SK-N-SH treated with all-trans-retinoic acid at 6 μM for 48 hours (cell line): ENCODE measurements at regions not wholly inside any gene's neighbourhood (a gene's known extent, or its start where the extent isn't known, plus 50 kb on each side); places are given as distances from the start of the nearest gene placed in this dataset.
"Not testable (repeated sequence)": the region's sequence is repeated elsewhere in the genome, so short reads cannot be mapped to it uniquely, and the experiment has no call there.

ENCODE experiments used
- ATAC-seq: fragments of 200-7000 bp; cut with Tn5 transposase; 3 replicates; pipeline ENCODE4 v1.9.1; 2020; ENCODE audit warnings: mild to moderate bottlenecking, moderate library complexity
- ARNTL ChIP-seq: fragments of 450-650 bp; formaldehyde crosslinking; IDR thresholded peaks from 2 replicates; pipeline ENCODE4 v1.5.0; 2020; ENCODE audit warnings: low read depth, mild to moderate bottlenecking, moderate library complexity, borderline replicate concordance
- BACH2 ChIP-seq: fragments of 250-450 bp; sonication (Bioruptor Pico); IDR thresholded peaks from 2 replicates; pipeline ENCODE4 v1.9.0; 2021; ENCODE audit warnings: mild to moderate bottlenecking, borderline replicate concordance
- CREB5 ChIP-seq: fragments of 250-450 bp; sonication (Bioruptor Pico); IDR thresholded peaks from 2 replicates; pipeline ENCODE4 v1.5.1; 2020; ENCODE audit warnings: low read depth, mild to moderate bottlenecking, moderate library complexity
- CSRNP3 ChIP-seq: fragments of 250-450 bp; sonication (Bioruptor Pico); IDR thresholded peaks from 2 replicates; pipeline ENCODE4 v1.5.1; 2021; ENCODE audit warnings: mild to moderate bottlenecking, moderate library complexity
- ESRRG ChIP-seq: fragments of 250-450 bp; sonication (Bioruptor Pico); IDR thresholded peaks from 2 replicates; pipeline ENCODE4 v1.6.1; 2021; ENCODE audit warnings: mild to moderate bottlenecking
- ISL1 ChIP-seq: fragments of 250-450 bp; sonication (Bioruptor Pico); IDR thresholded peaks from 2 replicates; pipeline ENCODE4 v2.1.2; 2022; ENCODE audit warnings: mild to moderate bottlenecking, moderate library complexity
- PATZ1 ChIP-seq: fragments of 250-450 bp; sonication (Bioruptor Pico); IDR thresholded peaks from 2 replicates; pipeline ENCODE4 v1.8.0; 2020; ENCODE audit warnings: mild to moderate bottlenecking, moderate library complexity, borderline replicate concordance
- PPARA ChIP-seq: fragments of 250-450 bp; sonication (Bioruptor Pico); IDR thresholded peaks from 2 replicates; pipeline ENCODE4 v1.5.0; 2020; ENCODE audit warnings: mild to moderate bottlenecking, borderline replicate concordance
- SNAI2 ChIP-seq: fragments of 250-450 bp; sonication (Bioruptor Pico); IDR thresholded peaks from 2 replicates; pipeline ENCODE4 v1.5.0; 2020; ENCODE audit warnings: mild to moderate bottlenecking, moderate library complexity
- TCF4 ChIP-seq: fragments of 250-450 bp; sonication (Bioruptor Pico); IDR thresholded peaks from 2 replicates; pipeline ENCODE4 v1.8.0; 2021; ENCODE audit warnings: mild to moderate bottlenecking, moderate library complexity, borderline replicate concordance
- TOX ChIP-seq: fragments of 250-450 bp; sonication (Bioruptor Pico); IDR thresholded peaks from 2 replicates; pipeline ENCODE4 v1.8.0; 2021; ENCODE audit warnings: mild to moderate bottlenecking, moderate library complexity, borderline replicate concordance
- TSHZ2 ChIP-seq: fragments of 250-450 bp; sonication (Bioruptor Pico); IDR thresholded peaks from 2 replicates; pipeline ENCODE4 v1.5.0; 2020; ENCODE audit warnings: mild to moderate bottlenecking, moderate library complexity
- ZC3H10 ChIP-seq: fragments of 250-450 bp; sonication (Bioruptor Pico); IDR thresholded peaks from 2 replicates; pipeline ENCODE4 v1.5.1; 2021; ENCODE audit warnings: mild to moderate bottlenecking, moderate library complexity
- ZNF565 ChIP-seq: fragments of 450-650 bp; formaldehyde crosslinking; conservative IDR thresholded peaks from 2 replicates; pipeline ENCODE4 v1.5.0; 2020; ENCODE audit warnings: low read depth, mild to moderate bottlenecking, moderate library complexity
- ZNF70 ChIP-seq: fragments of 450-650 bp; formaldehyde crosslinking; IDR thresholded peaks from 2 replicates; pipeline ENCODE4 v1.5.0; 2020; ENCODE audit warnings: mild to moderate bottlenecking, moderate library complexity
- ZNF8 ChIP-seq: fragments of 450-650 bp; formaldehyde crosslinking; IDR thresholded peaks from 2 replicates; pipeline ENCODE4 v1.5.0; 2020; ENCODE audit warnings: mild to moderate bottlenecking, moderate library complexity
- TF ChIP-seq, protein P1 (sequence below): fragments of 250-450 bp; sonication (Bioruptor Pico); IDR thresholded peaks from 2 replicates; pipeline ENCODE4 v1.8.0; 2021; ENCODE audit warnings: low read depth, mild to moderate bottlenecking, moderate library complexity, borderline replicate concordance

GRCh38 chr14:82667501-82667900, 1133.8 kb upstream of the SEL1L start (continued):
- no peak for TF ChIP-seq CREB5 (CRISPR knock-in tag)
- TF ChIP-seq, protein P1, sequence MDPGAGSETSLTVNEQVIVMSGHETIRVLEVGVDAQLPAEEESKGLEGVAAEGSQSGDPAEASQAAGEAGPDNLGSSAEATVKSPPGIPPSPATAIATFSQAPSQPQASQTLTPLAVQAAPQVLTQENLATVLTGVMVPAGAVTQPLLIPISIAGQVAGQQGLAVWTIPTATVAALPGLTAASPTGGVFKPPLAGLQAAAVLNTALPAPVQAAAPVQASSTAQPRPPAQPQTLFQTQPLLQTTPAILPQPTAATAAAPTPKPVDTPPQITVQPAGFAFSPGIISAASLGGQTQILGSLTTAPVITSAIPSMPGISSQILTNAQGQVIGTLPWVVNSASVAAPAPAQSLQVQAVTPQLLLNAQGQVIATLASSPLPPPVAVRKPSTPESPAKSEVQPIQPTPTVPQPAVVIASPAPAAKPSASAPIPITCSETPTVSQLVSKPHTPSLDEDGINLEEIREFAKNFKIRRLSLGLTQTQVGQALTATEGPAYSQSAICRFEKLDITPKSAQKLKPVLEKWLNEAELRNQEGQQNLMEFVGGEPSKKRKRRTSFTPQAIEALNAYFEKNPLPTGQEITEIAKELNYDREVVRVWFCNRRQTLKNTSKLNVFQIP (CRISPR knock-in tag): no peak

GRCh38 chr14:82676403-82676802, 1142.8 kb upstream of the SEL1L start:
- TF ChIP-seq TCF4: no peak
- TF ChIP-seq ZC3H10: no peak
- TF ChIP-seq ARNTL (CRISPR knock-in tag): no peak
- no peak for TF ChIP-seq CSRNP3
- no peak for TF ChIP-seq ZNF70 (CRISPR knock-in tag)
- TF ChIP-seq BACH2 (CRISPR knock-in tag): no peak
- no peak for TF ChIP-seq ESRRG
- TF ChIP-seq PPARA (CRISPR knock-in tag): no peak
- no peak for TF ChIP-seq ISL1
- TF ChIP-seq, protein P1 (CRISPR knock-in tag): no peak
- TF ChIP-seq ZNF565 (CRISPR knock-in tag): no peak
- no peak for ATAC-seq

DNA sequence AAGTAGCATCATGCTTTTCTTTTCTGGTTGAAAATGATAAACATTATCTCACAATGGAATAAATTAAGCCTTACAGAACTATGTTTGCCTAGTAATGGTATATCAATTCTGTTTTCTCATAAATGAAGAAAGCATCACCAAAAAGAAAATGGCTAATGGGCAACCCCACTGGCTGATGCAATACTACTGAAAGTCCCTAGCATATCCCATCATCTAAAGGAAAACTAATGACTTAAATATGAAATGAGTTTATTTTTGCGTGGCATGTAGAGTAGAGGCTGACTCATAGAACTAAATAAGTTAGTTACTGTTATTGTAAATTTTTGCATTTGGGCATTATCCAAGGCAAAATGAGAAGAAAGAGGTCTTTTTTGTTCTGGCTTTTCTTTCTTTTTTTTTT, 1156.3 kb upstream of the SEL1L start:
- no peak for TF ChIP-seq TSHZ2 (CRISPR knock-in tag)
- no peak for TF ChIP-seq ZNF8
- TF ChIP-seq SNAI2 (CRISPR knock-in tag): no peak
- no peak for TF ChIP-seq ISL1
- no peak for TF ChIP-seq ARNTL (CRISPR knock-in tag)
- no peak for TF ChIP-seq ESRRG
- TF ChIP-seq PATZ1 (CRISPR knock-in tag): no peak
- TF ChIP-seq TOX (CRISPR knock-in tag): no peak
- no peak for TF ChIP-seq ZNF70 (CRISPR knock-in tag)

DNA sequence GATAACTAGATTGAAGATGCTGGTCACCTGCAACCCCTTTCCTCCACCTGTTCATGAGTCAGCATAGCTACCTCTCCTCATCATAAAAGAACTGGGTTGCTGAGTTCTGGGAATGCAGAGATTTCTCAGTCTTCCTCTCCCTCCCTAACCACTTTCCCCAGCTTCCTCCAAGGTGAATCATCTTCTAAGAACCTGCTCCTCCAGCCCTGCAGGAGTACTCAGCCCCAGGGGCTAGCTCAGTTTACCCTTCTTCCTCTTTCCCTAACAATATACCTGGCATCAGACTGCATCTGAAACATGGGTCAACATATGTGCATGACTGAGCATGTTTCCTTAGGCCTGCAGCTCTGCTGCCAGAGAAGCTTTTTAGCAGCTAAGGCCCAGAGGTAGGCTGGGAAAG, 1157.5 kb upstream of the SEL1L start:
- not testable (repeated sequence) for ATAC-seq

More for the DNA sequence above, 1156.3 kb upstream of the SEL1L start:
- ATAC-seq: no peak
